GM23248 (cell line): ENCODE measurements at regions not wholly inside any gene's neighbourhood (a gene's known extent, or its start where the extent isn't known, plus 50 kb on each side); places are given as distances from the start of the nearest gene placed in this dataset.
"Not testable (repeated sequence)": the region's sequence is repeated elsewhere in the genome, so short reads cannot be mapped to it uniquely, and the experiment has no call there.

Experiments
- DNase-seq: peaks from one replicate; pipeline ENCODE4 v3.0.0-alpha.2; 2015
- H2AFZ ChIP-seq: fragments of 200-600 bp; sonication (generic); 2 replicates; pipeline ENCODE4 v1.6.1; 2016; ENCODE audit warnings: antibody characterized with exemption
- H3F3A ChIP-seq: fragments of 200-600 bp; sonication (generic); 2 replicates; pipeline ENCODE4 v1.6.1; 2016; ENCODE audit warnings: mild to moderate bottlenecking, antibody characterized with exemption, mixed run types; ENCODE audit not compliant: insufficient read depth
- H3K27ac ChIP-seq: fragments of 200-600 bp; sonication (generic); 2 replicates; pipeline ENCODE4 v1.5.1; 2016; ENCODE audit warnings: mild to moderate bottlenecking
- H3K27me3 ChIP-seq: fragments of 200-600 bp; sonication (generic); replicated peaks from 2 replicates; pipeline ENCODE4 v1.6.1; 2016; ENCODE audit warnings: mild to moderate bottlenecking; ENCODE audit not compliant: insufficient read depth
- H3K36me3 ChIP-seq: fragments of 200-600 bp; sonication (generic); 2 replicates; pipeline ENCODE4 v1.6.1; 2016; ENCODE audit warnings: low read depth, mild to moderate bottlenecking
- H3K4me1 ChIP-seq: fragments of 200-600 bp; sonication (generic); 2 replicates; pipeline ENCODE4 v1.6.1; 2016; ENCODE audit warnings: mild to moderate bottlenecking; ENCODE audit not compliant: insufficient read depth
- H3K4me2 ChIP-seq: fragments of 200-600 bp; sonication (generic); one replicate; pipeline ENCODE4 v1.6.1; 2016; ENCODE audit warnings: mild to moderate bottlenecking; ENCODE audit not compliant: unreplicated experiment
- H3K4me3 ChIP-seq: fragments of 200-600 bp; sonication (generic); 2 replicates; pipeline ENCODE4 v1.5.1; 2016; ENCODE audit warnings: mild to moderate bottlenecking
- H3K79me2 ChIP-seq: fragments of 200-600 bp; sonication (generic); 2 replicates; pipeline ENCODE4 v1.6.1; 2016; ENCODE audit warnings: mild to moderate bottlenecking; ENCODE audit not compliant: insufficient read depth
- H3K9ac ChIP-seq: fragments of 200-600 bp; sonication (generic); 2 replicates; pipeline ENCODE4 v1.6.1; 2016; ENCODE audit warnings: mild to moderate bottlenecking
- H3K9me2 ChIP-seq: fragments of 200-600 bp; sonication (generic); 2 replicates; pipeline ENCODE4 v1.6.1; 2016; ENCODE audit warnings: mixed run types, mild to moderate bottlenecking, moderate library complexity; ENCODE audit not compliant: insufficient read depth
- H3K9me3 ChIP-seq: fragments of 200-600 bp; sonication (generic); one replicate; pipeline ENCODE4 v1.6.1; 2017; ENCODE audit warnings: low read depth
- H4K20me1 ChIP-seq: fragments of 200-600 bp; sonication (generic); 2 replicates; pipeline ENCODE4 v1.6.0; 2016; ENCODE audit not compliant: insufficient read depth
- EZH2 ChIP-seq: fragments of 200-600 bp; sonication (generic); IDR thresholded peaks from 2 replicates; pipeline ENCODE4 v1.6.1; 2018; ENCODE audit warnings: antibody characterized with exemption, mild to moderate bottlenecking; ENCODE audit not compliant: insufficient read depth, poor library complexity, severe bottlenecking
- EZH2phosphoT487 ChIP-seq: fragments of 200-600 bp; sonication (generic); IDR thresholded peaks from 2 replicates; pipeline ENCODE4 v1.6.1; 2018; ENCODE audit warnings: antibody characterized with exemption, moderate library complexity, mild to moderate bottlenecking, low read depth; ENCODE audit not compliant: insufficient read depth
- WGBS, 2 experiments: methylation state at CpG; one replicate each; pipeline ENCODE4 v1.1.6; 2015 to 2017; ENCODE audit warnings: low lambda C conversion rate in 2 of 2, low coverage in 1 of 2; ENCODE audit errors: missing lambda C conversion rate in 2 of 2; 5-methylcytosine and 5-hydroxymethylcytosine counted together
- in situ Hi-C: fragments of 300-500 bp; cut with MboI; formaldehyde crosslinking; loops from 2 replicates; pipeline ENCODE4 v1.15.0; 2020

- WGBS, 2 experiments = 88 to 91% methylated on average over 9 of the region's 9 CpGs
- H3K4me1 ChIP-seq = peaks cover 13% of the 10 kb centered on the region
- H3K4me2 ChIP-seq = no peak overlapping the region
- no peaks in the 10 kb centered on the region for H3K9me3 ChIP-seq
- H3K36me3 ChIP-seq = no peaks in the 10 kb centered on the region
- no peak for DNase-seq
- no peaks in the 10 kb centered on the region for H3K79me2 ChIP-seq
- TF ChIP-seq EZH2 (no peak), EZH2phosphoT487 (no peak)
- no peak overlapping the region for H3K4me3 ChIP-seq
- no peaks in the 10 kb centered on the region for H3K27me3 ChIP-seq
- H3K27ac ChIP-seq = no peak overlapping the region
- H3K9me2 ChIP-seq = no peaks in the 10 kb centered on the region
- no peak overlapping the region for H2AFZ ChIP-seq
- in situ Hi-C loops = no loop called here
- H3F3A ChIP-seq = no peaks in the 10 kb centered on the region
- H4K20me1 ChIP-seq = no peaks in the 10 kb centered on the region
- no peak overlapping the region for H3K9ac ChIP-seq
Observed at GRCh38 chr10:30705625-30706149, 76.1 kb upstream of the LYZL2 start.

DNA sequence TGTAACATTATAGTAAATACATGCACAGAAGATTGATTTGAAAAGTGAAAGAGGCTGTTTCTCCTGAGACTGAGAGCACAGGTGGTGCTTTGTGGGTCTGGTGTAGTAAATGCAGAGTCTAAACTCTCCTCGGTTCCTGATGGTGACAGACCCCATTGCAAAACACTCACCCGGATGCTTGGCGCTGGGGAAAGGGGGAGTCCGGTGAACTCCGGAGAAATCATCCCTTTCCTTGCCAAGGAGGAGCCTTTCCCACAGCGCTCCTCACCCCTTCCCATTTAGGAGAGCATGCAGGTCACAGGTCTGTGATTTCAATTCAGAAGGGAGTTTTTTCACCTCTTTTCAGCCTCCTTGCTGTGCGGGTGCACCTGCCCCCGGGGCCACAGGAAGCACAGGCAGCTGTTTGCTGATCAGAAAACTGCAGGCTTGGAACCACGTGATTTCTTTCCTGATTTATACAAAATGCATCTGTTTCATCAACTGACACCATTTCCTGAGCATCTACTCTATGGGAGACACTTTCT is 75.6 kb upstream of the LYZL2 start:
- Histone ChIP-seq H3K4me2 (no peak overlapping the region), H3K9me2 (no peaks in the 10 kb centered on the region), H3K4me1 (peaks cover 13% of the 10 kb centered on the region), H2AFZ (no peak overlapping the region), H3K9me3 (no peaks in the 10 kb centered on the region), H3K27ac (no peak overlapping the region), H3K9ac (no peak overlapping the region), H4K20me1 (no peaks in the 10 kb centered on the region), H3K79me2 (no peaks in the 10 kb centered on the region), H3K27me3 (no peaks in the 10 kb centered on the region), H3F3A (no peaks in the 10 kb centered on the region), H3K36me3 (no peaks in the 10 kb centered on the region), H3K4me3 (no peak overlapping the region)
- no peak for DNase-seq
- 68 to 75% methylated on average over 9 of the region's 9 CpGs for WGBS, 2 experiments
- no peak for TF ChIP-seq EZH2
- no peak for TF ChIP-seq EZH2phosphoT487
- in situ Hi-C loops = no loop called here

DNA sequence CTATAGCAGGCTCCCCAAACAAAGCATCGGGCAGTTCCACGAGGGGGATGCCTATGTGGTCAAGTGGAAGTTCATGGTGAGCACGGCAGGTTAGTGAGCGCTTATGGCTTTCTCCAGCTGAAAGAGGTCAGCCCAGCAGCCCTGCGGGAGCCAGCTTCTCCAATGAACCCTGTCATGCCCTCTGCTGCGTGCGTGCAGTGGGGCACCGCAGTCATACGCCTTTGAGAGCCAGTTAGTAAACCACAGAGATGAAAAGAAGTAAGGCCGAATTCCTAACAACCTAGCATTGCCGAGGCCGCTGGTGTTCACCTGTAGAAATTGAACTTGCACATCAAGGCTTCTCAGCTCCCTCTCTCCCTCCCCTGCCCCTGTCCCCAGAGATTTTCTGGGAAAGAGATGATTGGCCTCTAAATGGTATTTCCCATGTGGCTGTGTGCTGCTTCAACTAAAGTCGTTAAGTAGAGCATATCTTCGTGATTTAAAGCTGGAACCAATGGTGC is 75.1 kb upstream of the LYZL2 start:
- 84 to 87% methylated on average over 14 of the region's 14 CpGs for WGBS, 2 experiments
- H4K20me1 ChIP-seq, H3K4me2 ChIP-seq, H3K9me3 ChIP-seq, H2AFZ ChIP-seq, DNase-seq, H3F3A ChIP-seq, H3K79me2 ChIP-seq, H3K9ac ChIP-seq, H3K4me3 ChIP-seq, H3K27me3 ChIP-seq, H3K27ac ChIP-seq, H3K9me2 ChIP-seq, H3K36me3 ChIP-seq, in situ Hi-C loops: not testable (repeated sequence)
- peaks cover 13% of the 10 kb centered on the region for H3K4me1 ChIP-seq

DNA sequence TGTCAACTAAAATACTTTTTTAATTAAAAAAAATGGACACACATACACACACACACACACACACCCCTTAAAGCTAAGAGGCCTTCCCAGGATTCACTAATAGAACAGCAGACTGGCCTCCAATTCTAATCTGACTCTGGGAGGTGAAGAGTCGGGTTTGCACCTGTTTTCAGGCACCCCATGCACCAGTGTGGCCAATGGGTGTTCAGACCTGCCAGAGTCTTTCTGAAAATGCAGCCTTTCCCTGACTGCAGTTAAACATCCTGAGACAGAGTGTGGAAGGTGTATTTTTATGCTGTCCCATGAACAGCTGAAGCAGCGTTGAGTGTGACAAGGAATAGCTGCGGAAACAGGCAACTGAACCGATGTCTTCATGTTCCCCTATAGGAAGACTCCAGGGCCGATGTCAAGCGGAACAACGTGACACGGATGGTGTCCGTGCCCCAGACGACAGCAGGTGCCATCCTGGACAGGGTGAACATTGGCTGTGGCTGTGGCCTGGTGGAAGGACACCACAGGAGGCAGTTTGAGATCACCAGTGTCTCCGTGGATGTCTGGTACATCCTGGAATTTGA is 74.6 kb upstream of the LYZL2 start:
- no peak for TF ChIP-seq EZH2phosphoT487
- TF ChIP-seq EZH2 = no peak
- H3K79me2 ChIP-seq = no peaks in the 10 kb centered on the region
- H3K27ac ChIP-seq = no peak overlapping the region
- H3K36me3 ChIP-seq = no peaks in the 10 kb centered on the region
- peaks cover 13% of the 10 kb centered on the region for H3K4me1 ChIP-seq
- no peak overlapping the region for H3K9ac ChIP-seq
- no peaks in the 10 kb centered on the region for H3K27me3 ChIP-seq
- no peak for DNase-seq
- no peak overlapping the region for H3K4me2 ChIP-seq
- H3K9me3 ChIP-seq = no peaks in the 10 kb centered on the region
- H3F3A ChIP-seq = no peaks in the 10 kb centered on the region
- no peaks in the 10 kb centered on the region for H3K9me2 ChIP-seq
- 84% methylated on average over 11 of the region's 11 CpGs for WGBS, 2 experiments
- no peak overlapping the region for H3K4me3 ChIP-seq
- no peak overlapping the region for H2AFZ ChIP-seq
- in situ Hi-C loops = no loop called here
- H4K20me1 ChIP-seq = no peaks in the 10 kb centered on the region

GRCh38 chr10:30703446-30703845 is 73.9 kb upstream of the LYZL2 start:
- DNase-seq, H3K79me2 ChIP-seq, H3K9me3 ChIP-seq, H3K27ac ChIP-seq, H3K4me2 ChIP-seq, H3K27me3 ChIP-seq, H3K9ac ChIP-seq, H3K4me3 ChIP-seq, in situ Hi-C loops, H4K20me1 ChIP-seq, H3K9me2 ChIP-seq, H3F3A ChIP-seq, H3K36me3 ChIP-seq: not testable (repeated sequence)
- Histone ChIP-seq H3K4me1 (peaks cover 13% of the 10 kb centered on the region), H2AFZ (peak overlapping the region; percentile 48; the same call in 1 of the 2 replicates)
- 38 to 52% methylated on average over 7 of the region's 7 CpGs for WGBS, 2 experiments
